ENCODE measurements at regions not wholly inside any gene's neighbourhood (a gene's known extent, or its start where the extent isn't known, plus 50 kb on each side); places are given as distances from the start of the nearest gene placed in this dataset.

- ATAC-seq (no peak), DNase-seq (no peak)
- Histone ChIP-seq H3K9me3 (no peaks in the 10 kb centered on the region), H3K36me3 (replicated peaks in 1 of 2; ENCODE audit: insufficient read depth in 1 of 2, low read depth in 2 of 2) (no peaks in the 10 kb centered on the region), H3K4me1 (no peaks in the 10 kb centered on the region), H3K27ac (no peak overlapping the region), H3K4me3 (no peak overlapping the region), H3K27me3 (no peaks in the 10 kb centered on the region)
- WGBS, 2 donors = 61 to 80% methylated on average over 4 of the region's 4 CpGs
- no peak for TF ChIP-seq POLR2A (IDR thresholded peaks at IDR 0.05)
- TF ChIP-seq CTCF (IDR thresholded peaks at IDR 0.05) = no peak
- intact Hi-C loops (cut with DNase I) = no loop called here
These were observed 77.9 kb upstream of the SALL4 start for GRCh38 chr20:51880188-51880587.

- TF ChIP-seq CTCF (IDR thresholded peaks at IDR 0.05) = no peak
- TF ChIP-seq POLR2A (IDR thresholded peaks at IDR 0.05) = no peak
- intact Hi-C loops (cut with DNase I) = no loop called here
- H3K36me3 ChIP-seq (replicated peaks in 1 of 2; ENCODE audit: insufficient read depth in 1 of 2, low read depth in 2 of 2) = no peaks in the 10 kb centered on the region
- H3K27ac ChIP-seq = no peak overlapping the region
- no peaks in the 10 kb centered on the region for H3K9me3 ChIP-seq
- ATAC-seq = no peak
- no peak for DNase-seq
- no peaks in the 10 kb centered on the region for H3K4me1 ChIP-seq
- H3K27me3 ChIP-seq = no peaks in the 10 kb centered on the region
- WGBS, 2 donors = 47 to 59% methylated on average over 8 of the region's 8 CpGs
- H3K4me3 ChIP-seq = no peak overlapping the region
These were observed 74.1 kb upstream of the SALL4 start for GRCh38 chr20:51876313-51876940.

GRCh38 chr20:51873652-51874051 is 71.3 kb upstream of the SALL4 start:
- Histone ChIP-seq H3K27me3 (no peaks in the 10 kb centered on the region), H3K9me3 (no peaks in the 10 kb centered on the region), H3K27ac (no peak overlapping the region), H3K4me3 (no peak overlapping the region), H3K36me3 (replicated peaks in 1 of 2; ENCODE audit: insufficient read depth in 1 of 2, low read depth in 2 of 2) (no peaks in the 10 kb centered on the region), H3K4me1 (no peaks in the 10 kb centered on the region)
- TF ChIP-seq CTCF (IDR thresholded peaks at IDR 0.05) (no peak), POLR2A (IDR thresholded peaks at IDR 0.05) (no peak)
- intact Hi-C loops (cut with DNase I) = no loop called here
- ATAC-seq (no peak), DNase-seq (no peak)
- WGBS, 2 donors = 47 to 58% methylated on average over 4 of the region's 4 CpGs

DNA sequence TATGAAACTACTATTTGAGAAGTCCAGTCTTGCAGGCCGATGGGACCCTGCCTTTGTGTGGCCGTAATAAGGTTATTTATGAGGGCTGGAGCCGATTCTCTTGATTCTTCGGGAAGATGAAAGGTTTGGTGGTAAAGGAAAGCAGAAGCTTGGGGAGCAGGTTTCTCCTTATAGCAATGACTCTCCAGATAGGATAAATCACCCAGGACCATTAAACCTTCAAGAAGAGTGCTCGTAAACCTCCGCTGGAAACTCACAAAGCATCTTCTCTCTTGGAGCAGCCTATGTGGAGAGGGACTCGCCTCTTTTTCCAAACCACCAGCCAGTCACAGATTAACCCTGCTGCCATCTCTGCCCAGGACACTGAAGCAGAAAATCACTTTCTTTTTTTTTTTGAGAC is 69.6 kb upstream of the SALL4 start:
- Histone ChIP-seq H3K27ac (no peak overlapping the region), H3K36me3 (replicated peaks in 1 of 2; ENCODE audit: insufficient read depth in 1 of 2, low read depth in 2 of 2) (no peaks in the 10 kb centered on the region), H3K4me1 (no peaks in the 10 kb centered on the region), H3K9me3 (no peaks in the 10 kb centered on the region), H3K4me3 (no peak overlapping the region), H3K27me3 (no peaks in the 10 kb centered on the region)
- ATAC-seq (no peak), DNase-seq (no peak)
- TF ChIP-seq POLR2A (IDR thresholded peaks at IDR 0.05) (no peak), CTCF (IDR thresholded peaks at IDR 0.05) (no peak)
- intact Hi-C loops (cut with DNase I) = no loop called here
- 53 to 62% methylated on average over 7 of the region's 7 CpGs for WGBS, 2 donors

DNA sequence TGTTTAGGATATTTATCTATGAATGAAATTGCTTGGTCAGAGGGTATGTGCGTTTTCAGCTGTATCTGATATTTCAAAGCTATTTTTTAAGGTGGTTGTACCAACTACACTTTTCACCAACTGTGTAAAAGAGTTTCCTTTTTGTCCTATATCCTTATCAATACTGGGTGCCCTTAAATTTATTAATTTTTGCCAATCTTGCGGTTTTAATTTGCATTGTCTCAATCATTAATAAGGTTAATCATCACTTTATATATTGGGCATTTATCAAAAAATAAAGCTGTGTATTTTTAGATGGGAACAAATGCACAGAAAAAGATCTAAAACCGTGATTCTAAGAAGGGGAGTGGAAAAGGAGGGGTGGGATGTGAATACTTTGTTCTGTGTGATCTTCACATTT is 66.7 kb upstream of the SALL4 start:
- Histone ChIP-seq H3K9me3 (no peaks in the 10 kb centered on the region), H3K36me3 (replicated peaks in 1 of 2; ENCODE audit: insufficient read depth in 1 of 2, low read depth in 2 of 2) (no peaks in the 10 kb centered on the region), H3K4me1 (no peaks in the 10 kb centered on the region), H3K27ac (no peak overlapping the region), H3K4me3 (no peak overlapping the region), H3K27me3 (no peaks in the 10 kb centered on the region)
- ATAC-seq = no peak
- TF ChIP-seq POLR2A (IDR thresholded peaks at IDR 0.05) (no peak), CTCF (IDR thresholded peaks at IDR 0.05) (no peak)
- intact Hi-C loops (cut with DNase I) = no loop called here
- 69 to 71% methylated on average over 3 of the region's 3 CpGs for WGBS, 2 donors
- DNase-seq = no peak

Measured in body of pancreas (tissue), 4 donors.